C4-2B (cell line): ENCODE measurements at regions not wholly inside any gene's neighbourhood (a gene's known extent, or its start where the extent isn't known, plus 50 kb on each side); places are given as distances from the start of the nearest gene placed in this dataset.
"Not testable (repeated sequence)": the region's sequence is repeated elsewhere in the genome, so short reads cannot be mapped to it uniquely, and the experiment has no call there.

ENCODE experiments used
- CTCF ChIP-seq: fragments of 450-650 bp; conservative IDR thresholded peaks from 2 replicates; pipeline ENCODE4 v1.5.1; 2017; ENCODE audit warnings: mild to moderate bottlenecking
- ZFX ChIP-seq: fragments of 450-650 bp; IDR thresholded peaks from 2 replicates; pipeline ENCODE4 v1.6.1; 2017

GRCh38 chr15:47047981-47048380, 669.3 kb upstream of the SEMA6D start:
- TF ChIP-seq CTCF, ZFX: not testable (repeated sequence)
